Stimulated activated CD8-positive, alpha-beta memory T cell treated with anti-CD3 and anti-CD28 coated beads, Interleukin-2, amount 100 ng/mL, for 1 hour (primary cell): ENCODE measurements at regions not wholly inside any gene's neighbourhood (a gene's known extent, or its start where the extent isn't known, plus 50 kb on each side); places are given as distances from the start of the nearest gene placed in this dataset.

ENCODE experiments used
- DNase-seq, 2 donors: peaks; one replicate each; pipeline ENCODE4 v3.0.0-alpha.2; 2020; ENCODE audit warnings: low read depth in 2 of 2

GRCh38 chr2:6352247-6352646 lies 513.5 kb downstream of the CMPK2 start:
- no peak for DNase-seq

- DNase-seq: no peak
Measured at GRCh38 chr2:6352906-6353515, 512.7 kb downstream of the CMPK2 start.

- DNase-seq: no peak
Measured at GRCh38 chr2:6353669-6354068, 512.0 kb downstream of the CMPK2 start.

GRCh38 chr2:6354546-6354945 lies 511.2 kb downstream of the CMPK2 start:
- DNase-seq: no peak

- DNase-seq: no peak
Measured at GRCh38 chr2:6355886-6356761, 509.6 kb downstream of the CMPK2 start.

GRCh38 chr2:6358546-6358945 lies 507.2 kb downstream of the CMPK2 start:
- no peak for DNase-seq

- DNase-seq: no peak
Measured at GRCh38 chr2:6358985-6359384, 506.7 kb downstream of the CMPK2 start.

- DNase-seq: no peak
Measured at GRCh38 chr2:6359964-6360363, 505.7 kb downstream of the CMPK2 start.

GRCh38 chr2:6362671-6363450 lies 502.8 kb downstream of the CMPK2 start:
- no peak for DNase-seq

- no peak for DNase-seq
Measured at GRCh38 chr2:6368281-6368680, 497.4 kb downstream of the CMPK2 start.

GRCh38 chr2:6369266-6369665 lies 496.4 kb downstream of the CMPK2 start:
- no peak for DNase-seq

GRCh38 chr2:6370753-6371551 lies 494.8 kb downstream of the CMPK2 start:
- no peak for DNase-seq

- no peak for DNase-seq
Measured at GRCh38 chr2:6372317-6372901, 493.3 kb downstream of the CMPK2 start.

GRCh38 chr2:6381326-6381725 lies 484.4 kb downstream of the CMPK2 start:
- no peak for DNase-seq

GRCh38 chr2:6384341-6384740 lies 481.4 kb downstream of the CMPK2 start:
- DNase-seq: no peak

GRCh38 chr2:6392354-6392753 lies 473.4 kb downstream of the CMPK2 start:
- DNase-seq: no peak

- DNase-seq: no peak
Measured at GRCh38 chr2:6392966-6393365, 472.7 kb downstream of the CMPK2 start.

GRCh38 chr2:6393819-6394218 lies 471.9 kb downstream of the CMPK2 start:
- no peak for DNase-seq

GRCh38 chr2:6394276-6394675 lies 471.4 kb downstream of the CMPK2 start:
- DNase-seq: no peak

- DNase-seq: no peak
Measured at GRCh38 chr2:6398421-6398820, 467.3 kb downstream of the CMPK2 start.

GRCh38 chr2:6401301-6401700 lies 464.4 kb downstream of the CMPK2 start:
- DNase-seq: no peak
